B cell (primary cell): ENCODE measurements at regions not wholly inside any gene's neighbourhood (a gene's known extent, or its start where the extent isn't known, plus 50 kb on each side); places are given as distances from the start of the nearest gene placed in this dataset.

ENCODE experiments used
- ATAC-seq: fragments of 200-7000 bp; cut with Tn5 transposase; one replicate; pipeline ENCODE4 v1.10.0; 2021; ENCODE audit warnings: low read depth, mild to moderate bottlenecking, moderate number of reproducible peaks, moderate library complexity
- CTCF ChIA-PET: fragments of 350-600 bp; sonication (Branson Sonifier 250); formaldehyde crosslinking; loops from one replicate; lab custom pipeline; 2021; ENCODE audit warnings: antibody characterized with exemption, inconsistent platforms; lab: Charles Lee
- POLR2A ChIA-PET: fragments of 350-600 bp; sonication (Branson Sonifier 250); formaldehyde crosslinking; loops from one replicate; lab custom pipeline; 2021; ENCODE audit warnings: antibody characterized with exemption; lab: Charles Lee
- DNase-seq: peaks from one replicate; pipeline ENCODE4 v3.0.0; 2013
- H2AFZ ChIP-seq: 2 replicates; pipeline ENCODE4 v1.6.1; 2012; ENCODE audit warnings: mild to moderate bottlenecking, low read depth, low read length; ENCODE audit not compliant: insufficient read depth, poor library complexity, severe bottlenecking
- H3K27ac ChIP-seq, 2 donors: 1 replicate in 1 of 2; 2 replicates in 1 of 2; pipeline ENCODE4 v1.5.1; 2012 to 2013; ENCODE audit warnings: low read length in 2 of 2, mild to moderate bottlenecking in 2 of 2, moderate library complexity in 1 of 2
- H3K27me3 ChIP-seq, 4 experiments: fragments of 200-600 bp in 1 of 4; sonication (generic) in 1 of 4; replicated peaks in 1 of 4; 1 replicate in 2 of 4; 2 replicates in 2 of 4; pipeline versions ENCODE4 v1.6.1 to v1.7.0; 2013 to 2016; ENCODE audit warnings: low read length in 3 of 4, mild to moderate bottlenecking in 2 of 4, mixed read lengths in 1 of 4, moderate library complexity in 1 of 4; ENCODE audit not compliant: insufficient read depth in 4 of 4, control insufficient read depth in 3 of 4; ENCODE audit errors: control extremely low read depth in 1 of 4
- H3K36me3 ChIP-seq, 2 experiments: replicated peaks in 1 of 2; 1 replicate in 1 of 2; 2 replicates in 1 of 2; pipeline versions ENCODE4 v1.6.1 to v1.7.1; 2013; ENCODE audit warnings: low read length in 1 of 2; ENCODE audit not compliant: insufficient read depth in 2 of 2, control insufficient read depth in 1 of 2; ENCODE audit errors: control extremely low read depth in 1 of 2, extremely low read depth in 1 of 2
- H3K4me1 ChIP-seq, 2 donors: fragments of 200-600 bp in 1 of 2; sonication (generic) in 1 of 2; 1 replicate in 1 of 2; 2 replicates in 1 of 2; pipeline versions ENCODE4 v1.5.1 to v1.6.1; 2013 to 2017; ENCODE audit warnings: low read length in 2 of 2; ENCODE audit not compliant: control insufficient read depth in 2 of 2, insufficient read depth in 2 of 2
- H3K4me2 ChIP-seq: replicated peaks from 2 replicates; pipeline ENCODE3; 2012; ENCODE audit warnings: mild to moderate bottlenecking, low read depth, low read length; ENCODE audit not compliant: poor library complexity, severe bottlenecking
- H3K4me3 ChIP-seq, 5 experiments: fragments of 200-600 bp in 1 of 5; sonication (generic) in 1 of 5; 1 replicate in 3 of 5; 2 replicates in 2 of 5; pipeline versions ENCODE4 v1.5.1 to v1.7.0; 2011 to 2016; ENCODE audit warnings: low read length in 4 of 5, mild to moderate bottlenecking in 4 of 5, low read depth in 2 of 5, control low read depth in 1 of 5, moderate library complexity in 1 of 5; ENCODE audit not compliant: insufficient read depth in 1 of 5; ENCODE audit errors: control extremely low read depth in 1 of 5, extremely low read depth in 1 of 5
- H3K79me2 ChIP-seq: fragments of 200-600 bp; sonication (generic); one replicate; pipeline ENCODE4 v1.6.0; 2016; ENCODE audit warnings: low read length; ENCODE audit not compliant: control insufficient read depth, insufficient read depth
- H3K9ac ChIP-seq: fragments of 200-600 bp; sonication (generic); 2 replicates; pipeline ENCODE4 v1.6.1; 2017; ENCODE audit warnings: mild to moderate bottlenecking, low read length, moderate library complexity
- H3K9me3 ChIP-seq, 3 donors: one replicate each; pipeline versions ENCODE4 v1.6.1 to v1.7.1; 2013; ENCODE audit warnings: low read length in 2 of 3; ENCODE audit not compliant: control insufficient read depth in 2 of 3, insufficient read depth in 1 of 3; ENCODE audit errors: control extremely low read depth in 1 of 3
- H4K20me1 ChIP-seq: 2 replicates; pipeline ENCODE4 v1.6.0; 2012; ENCODE audit warnings: mild to moderate bottlenecking, low read length; ENCODE audit not compliant: insufficient read depth, control insufficient read depth, poor library complexity, severe bottlenecking
- H3K27ac Mint-ChIP-seq: one replicate; pipeline ENCODE4 v1.8.0; 2021; ENCODE audit warnings: mixed read lengths
- H3K27me3 Mint-ChIP-seq: one replicate; pipeline ENCODE4 v1.8.0; 2021; ENCODE audit warnings: mixed read lengths
- H3K4me1 Mint-ChIP-seq: one replicate; pipeline ENCODE4 v1.8.0; 2021; ENCODE audit warnings: mixed read lengths
- H3K4me3 Mint-ChIP-seq: one replicate; pipeline ENCODE4 v1.8.0; 2021; ENCODE audit warnings: mixed read lengths
- H3K9me3 Mint-ChIP-seq: one replicate; pipeline ENCODE4 v1.8.0; 2022; ENCODE audit warnings: mixed read lengths; ENCODE audit not compliant: insufficient read depth
- CTCF ChIP-seq: fragments of 200-600 bp; IDR thresholded peaks from one replicate; pipeline ENCODE4 v1.8.0; 2022; ENCODE audit warnings: antibody characterized with exemption, mild to moderate bottlenecking
- EZH2 ChIP-seq: IDR thresholded peaks from 2 replicates; pipeline ENCODE4 v1.6.1; 2012; ENCODE audit warnings: borderline replicate concordance, low read depth, mild to moderate bottlenecking, moderate library complexity, low read length; ENCODE audit not compliant: insufficient read depth, poor library complexity, severe bottlenecking
- WGBS: methylation state at CpG from one replicate; pipeline ENCODE4 v1.1.5; 2013; ENCODE audit warnings: missing lambda C conversion rate; ENCODE audit not compliant: insufficient coverage; 5-methylcytosine and 5-hydroxymethylcytosine counted together
- intact Hi-C: fragments of 100-400 bp; cut with micrococcal nuclease; formaldehyde crosslinking; loops from one replicate; pipeline ENCODE4 v1.10.0; 2022

GRCh38 chr20:10928841-10929421 lies 255.1 kb upstream of the JAG1 start:
- no peak for ATAC-seq
- Mint-ChIP-seq H3K4me1 (no peaks in the 10 kb centered on the region), H3K27me3 (no peaks in the 10 kb centered on the region), H3K9me3 (no peaks in the 10 kb centered on the region), H3K27ac (no peak overlapping the region), H3K4me3 (no peak overlapping the region)
- CTCF ChIA-PET, result no interaction called here
- Histone ChIP-seq H2AFZ (no peak overlapping the region), H3K36me3 (no peaks in the 10 kb centered on the region), H3K9ac (no peak overlapping the region), H3K27me3 (no peaks in the 10 kb centered on the region), H3K4me1 (no peaks in the 10 kb centered on the region), H3K4me2 (no peak overlapping the region), H4K20me1 (no peaks in the 10 kb centered on the region), H3K79me2 (no peaks in the 10 kb centered on the region), H3K4me3 (no peak overlapping the region), H3K9me3 (no peaks in the 10 kb centered on the region), H3K27ac (no peak overlapping the region)
- POLR2A ChIA-PET, result no interaction called here
- 93% methylated on average over 2 of the region's 2 CpGs for WGBS
- intact Hi-C loops, result no loop called here
- TF ChIP-seq EZH2 (no peak), CTCF (no peak)
- no peak for DNase-seq

GRCh38 chr20:10935658-10936402 lies 262.0 kb upstream of the JAG1 start:
- no peak overlapping the region for H3K4me3 ChIP-seq
- no peaks in the 10 kb centered on the region for H4K20me1 ChIP-seq
- H3K9me3 ChIP-seq, result peaks cover 0 to under 1% (median 0%) of the 10 kb centered on the region in 3 donors
- H3K27me3 Mint-ChIP-seq, result no peaks in the 10 kb centered on the region
- no peak for TF ChIP-seq EZH2
- no peak for TF ChIP-seq CTCF
- no peak overlapping the region for H3K27ac Mint-ChIP-seq
- no peaks in the 10 kb centered on the region for H3K27me3 ChIP-seq
- H3K36me3 ChIP-seq, result no peaks in the 10 kb centered on the region
- CTCF ChIA-PET, result no interaction called here
- ATAC-seq (no peak), DNase-seq (no peak)
- no peaks in the 10 kb centered on the region for H3K79me2 ChIP-seq
- no peak overlapping the region for H3K27ac ChIP-seq
- no CpG with 5 or more reads among the region's 5 CpGs for WGBS
- POLR2A ChIA-PET, result no interaction called here
- no peak overlapping the region for H3K9ac ChIP-seq
- no peak overlapping the region for H2AFZ ChIP-seq
- H3K4me1 Mint-ChIP-seq, result no peaks in the 10 kb centered on the region
- H3K9me3 Mint-ChIP-seq, result no peaks in the 10 kb centered on the region
- intact Hi-C loops, result no loop called here
- no peaks in the 10 kb centered on the region for H3K4me1 ChIP-seq
- no peak overlapping the region for H3K4me2 ChIP-seq
- H3K4me3 Mint-ChIP-seq, result no peak overlapping the region
